ENCODE measurements at regions not wholly inside any gene's neighbourhood (a gene's known extent, or its start where the extent isn't known, plus 50 kb on each side); places are given as distances from the start of the nearest gene placed in this dataset.

GRCh38 chr16:50430076-50430475 is 61.3 kb upstream of the BRD7 start:
- TF ChIP-seq POLR2A (IDR thresholded peaks at IDR 0.05) (no peak), CTCF (IDR thresholded peaks at IDR 0.05) (no peak)
- intact Hi-C loops (cut with DNase I; ENCODE audit: low total_unique reads): no loop called here
- H3K4me3 ChIP-seq (ENCODE audit: low read depth, poor library complexity, severe bottlenecking): no peak overlapping the region
- WGBS, 2 donors: 28 to 34% methylated on average over 3 of the region's 3 CpGs
- no peak for DNase-seq (ENCODE audit: low spot score in 2 of 2)

GRCh38 chr16:50428742-50429141 is 60.0 kb upstream of the BRD7 start:
- TF ChIP-seq CTCF (IDR thresholded peaks at IDR 0.05): no peak
- TF ChIP-seq POLR2A (IDR thresholded peaks at IDR 0.05): no peak
- intact Hi-C loops (cut with DNase I; ENCODE audit: low total_unique reads): no loop called here
- DNase-seq (ENCODE audit: low spot score in 2 of 2): no peak
- H3K4me3 ChIP-seq (ENCODE audit: low read depth, poor library complexity, severe bottlenecking): no peak overlapping the region

- no peak overlapping the region for H3K4me3 ChIP-seq (ENCODE audit: low read depth, poor library complexity, severe bottlenecking)
- 90 to 91% methylated on average over 2 of the region's 2 CpGs for WGBS, 2 donors
- no peak for DNase-seq (ENCODE audit: low spot score in 2 of 2)
- TF ChIP-seq CTCF (IDR thresholded peaks at IDR 0.05) (no peak), POLR2A (IDR thresholded peaks at IDR 0.05) (no peak)
- intact Hi-C loops (cut with DNase I; ENCODE audit: low total_unique reads): no loop called here
Observed at GRCh38 chr16:50428116-50428515, 59.3 kb upstream of the BRD7 start.

GRCh38 chr16:50427107-50427506 is 58.3 kb upstream of the BRD7 start:
- TF ChIP-seq CTCF (IDR thresholded peaks at IDR 0.05) (no peak), POLR2A (IDR thresholded peaks at IDR 0.05) (no peak)
- WGBS, 2 donors: 79 to 88% methylated on average over 6 of the region's 6 CpGs
- DNase-seq (ENCODE audit: low spot score in 2 of 2): no peak
- H3K4me3 ChIP-seq (ENCODE audit: low read depth, poor library complexity, severe bottlenecking): no peak overlapping the region
- intact Hi-C loops (cut with DNase I; ENCODE audit: low total_unique reads): no loop called here

- H3K4me3 ChIP-seq (ENCODE audit: low read depth, poor library complexity, severe bottlenecking): no peak overlapping the region
- intact Hi-C loops (cut with DNase I; ENCODE audit: low total_unique reads): no loop called here
- WGBS, 2 donors: 32 to 51% methylated on average over 8 of the region's 8 CpGs
- DNase-seq (ENCODE audit: low spot score in 2 of 2): no peak
- TF ChIP-seq CTCF (IDR thresholded peaks at IDR 0.05): no peak
- TF ChIP-seq POLR2A (IDR thresholded peaks at IDR 0.05): no peak
Observed at GRCh38 chr16:50425648-50426047, 56.9 kb upstream of the BRD7 start.

- intact Hi-C loops (cut with DNase I; ENCODE audit: low total_unique reads): no loop called here
- H3K4me3 ChIP-seq (ENCODE audit: low read depth, poor library complexity, severe bottlenecking): no peak overlapping the region
- WGBS, 2 donors: 75 to 82% methylated on average over 3 of the region's 3 CpGs
- TF ChIP-seq POLR2A (IDR thresholded peaks at IDR 0.05) (no peak), CTCF (IDR thresholded peaks at IDR 0.05) (no peak)
- no peak for DNase-seq (ENCODE audit: low spot score in 2 of 2)
Observed at GRCh38 chr16:50425044-50425443, 56.3 kb upstream of the BRD7 start.
